ENCODE measurements at regions not wholly inside any gene's neighbourhood (a gene's known extent, or its start where the extent isn't known, plus 50 kb on each side); places are given as distances from the start of the nearest gene placed in this dataset.

- H3K4me1 ChIP-seq (ENCODE audit: insufficient read depth, poor library complexity, severe bottlenecking) = no peaks in the 10 kb centered on the region
- ATAC-seq (ENCODE audit: low read depth) (no peak), DNase-seq (ENCODE audit: low spot score) (no peak)
- peaks cover 9% of the 10 kb centered on the region for H3K9me3 ChIP-seq (ENCODE audit: severe bottlenecking)
- no peak for TF ChIP-seq CTCF (IDR thresholded peaks at IDR 0.05; ENCODE audit: poor library complexity, severe bottlenecking)
- H3K27ac ChIP-seq (ENCODE audit: poor library complexity, severe bottlenecking) = no peak overlapping the region
- no peak overlapping the region for H3K4me3 ChIP-seq (ENCODE audit: severe bottlenecking)
- no peaks in the 10 kb centered on the region for H3K36me3 ChIP-seq (ENCODE audit: low read depth)
- no peaks in the 10 kb centered on the region for H3K27me3 ChIP-seq (ENCODE audit: insufficient read depth, poor library complexity, severe bottlenecking)
Observed at GRCh38 chr14:96975116-96975515, 177.9 kb downstream of the VRK1 start.

GRCh38 chr14:96978525-96979272, 181.5 kb downstream of the VRK1 start:
- Histone ChIP-seq H3K27me3 (ENCODE audit: insufficient read depth, poor library complexity, severe bottlenecking) (no peaks in the 10 kb centered on the region), H3K36me3 (ENCODE audit: low read depth) (no peaks in the 10 kb centered on the region), H3K4me1 (ENCODE audit: insufficient read depth, poor library complexity, severe bottlenecking) (no peaks in the 10 kb centered on the region), H3K27ac (ENCODE audit: poor library complexity, severe bottlenecking) (no peak overlapping the region), H3K9me3 (ENCODE audit: severe bottlenecking) (peaks cover 9% of the 10 kb centered on the region), H3K4me3 (ENCODE audit: severe bottlenecking) (no peak overlapping the region)
- DNase-seq (ENCODE audit: low spot score) = no peak
- no peak for ATAC-seq (ENCODE audit: low read depth)
- TF ChIP-seq CTCF (IDR thresholded peaks at IDR 0.05; ENCODE audit: poor library complexity, severe bottlenecking) = no peak

GRCh38 chr14:96979611-96980074, 182.5 kb downstream of the VRK1 start:
- H3K4me1 ChIP-seq (ENCODE audit: insufficient read depth, poor library complexity, severe bottlenecking) = no peaks in the 10 kb centered on the region
- H3K27me3 ChIP-seq (ENCODE audit: insufficient read depth, poor library complexity, severe bottlenecking) = no peaks in the 10 kb centered on the region
- H3K27ac ChIP-seq (ENCODE audit: poor library complexity, severe bottlenecking) = no peak overlapping the region
- no peak for TF ChIP-seq CTCF (IDR thresholded peaks at IDR 0.05; ENCODE audit: poor library complexity, severe bottlenecking)
- ATAC-seq (ENCODE audit: low read depth) = no peak
- H3K4me3 ChIP-seq (ENCODE audit: severe bottlenecking) = no peak overlapping the region
- H3K9me3 ChIP-seq (ENCODE audit: severe bottlenecking) = peaks cover 7% of the 10 kb centered on the region
- no peak for DNase-seq (ENCODE audit: low spot score)
- no peaks in the 10 kb centered on the region for H3K36me3 ChIP-seq (ENCODE audit: low read depth)

- H3K27me3 ChIP-seq (ENCODE audit: insufficient read depth, poor library complexity, severe bottlenecking) = no peaks in the 10 kb centered on the region
- no peak overlapping the region for H3K27ac ChIP-seq (ENCODE audit: poor library complexity, severe bottlenecking)
- H3K36me3 ChIP-seq (ENCODE audit: low read depth) = no peaks in the 10 kb centered on the region
- DNase-seq (ENCODE audit: low spot score) = no peak
- no peaks in the 10 kb centered on the region for H3K9me3 ChIP-seq (ENCODE audit: severe bottlenecking)
- TF ChIP-seq CTCF (IDR thresholded peaks at IDR 0.05; ENCODE audit: poor library complexity, severe bottlenecking) = no peak
- ATAC-seq (ENCODE audit: low read depth) = no peak
- no peak overlapping the region for H3K4me3 ChIP-seq (ENCODE audit: severe bottlenecking)
- no peaks in the 10 kb centered on the region for H3K4me1 ChIP-seq (ENCODE audit: insufficient read depth, poor library complexity, severe bottlenecking)
Observed at GRCh38 chr14:96980835-96981234, 183.7 kb downstream of the VRK1 start.

All from RWPE2 (cell line).